HG02588 (cell line): ENCODE measurements at regions not wholly inside any gene's neighbourhood (a gene's known extent, or its start where the extent isn't known, plus 50 kb on each side); places are given as distances from the start of the nearest gene placed in this dataset.
"Not testable (repeated sequence)": the region's sequence is repeated elsewhere in the genome, so short reads cannot be mapped to it uniquely, and the experiment has no call there.

Source experiments
- ATAC-seq: cut with Tn5 transposase; IDR thresholded peaks from one replicate; pipeline ENCODE4 v1.9.1; 2021; ENCODE audit warnings: mild to moderate bottlenecking, moderate library complexity; ENCODE audit not compliant: unreplicated experiment

GRCh38 chr3:159501029-159501428, 487.6 kb upstream of the IL12A start:
- ATAC-seq = no peak

GRCh38 chr3:159502986-159503385, 485.6 kb upstream of the IL12A start:
- no peak for ATAC-seq

- not testable (repeated sequence) for ATAC-seq
Observed at GRCh38 chr3:159510988-159511387, 477.6 kb upstream of the IL12A start.

GRCh38 chr3:159513444-159513843, 475.2 kb upstream of the IL12A start:
- no peak for ATAC-seq

GRCh38 chr3:159513867-159514380, 474.7 kb upstream of the IL12A start:
- no peak for ATAC-seq

- no peak for ATAC-seq
Observed at GRCh38 chr3:159517105-159517504, 471.5 kb upstream of the IL12A start.

GRCh38 chr3:159520638-159521037, 468.0 kb upstream of the IL12A start:
- no peak for ATAC-seq

GRCh38 chr3:159522276-159522675, 466.4 kb upstream of the IL12A start:
- ATAC-seq = no peak

- no peak for ATAC-seq
Observed at GRCh38 chr3:159528251-159528895, 460.3 kb upstream of the IL12A start.

GRCh38 chr3:159532577-159532976, 456.1 kb upstream of the IL12A start:
- no peak for ATAC-seq

- ATAC-seq = no peak
Observed at GRCh38 chr3:159534496-159534895, 454.1 kb upstream of the IL12A start.

GRCh38 chr3:159536876-159537275, 451.8 kb upstream of the IL12A start:
- ATAC-seq = no peak

- ATAC-seq = no peak
Observed at GRCh38 chr3:159538507-159538906, 450.1 kb upstream of the IL12A start.

GRCh38 chr3:159540882-159541495, 447.6 kb upstream of the IL12A start:
- no peak for ATAC-seq

- no peak for ATAC-seq
Observed at GRCh38 chr3:159548675-159549335, 439.8 kb upstream of the IL12A start.

- no peak for ATAC-seq
Observed at GRCh38 chr3:159555205-159555604, 433.4 kb upstream of the IL12A start.

- no peak for ATAC-seq
Observed at GRCh38 chr3:159559771-159560170, 428.9 kb upstream of the IL12A start.

- ATAC-seq = no peak
Observed at GRCh38 chr3:159560214-159560979, 428.2 kb upstream of the IL12A start.

GRCh38 chr3:159565313-159565712, 423.3 kb upstream of the IL12A start:
- no peak for ATAC-seq

- no peak for ATAC-seq
Observed at GRCh38 chr3:159583662-159584061, 405.0 kb upstream of the IL12A start.

- ATAC-seq = no peak
Observed at GRCh38 chr3:159584421-159584820, 404.2 kb upstream of the IL12A start.
